H7 (cell line): ENCODE measurements at regions not wholly inside any gene's neighbourhood (a gene's known extent, or its start where the extent isn't known, plus 50 kb on each side); places are given as distances from the start of the nearest gene placed in this dataset.

Experiments
- DNase-seq: peaks from one replicate; pipeline ENCODE4 v3.0.0; 2012
- H3K27me3 ChIP-seq: 2 replicates; pipeline ENCODE4 v1.6.0; 2011; ENCODE audit warnings: mild to moderate bottlenecking, low read length; ENCODE audit not compliant: control insufficient read depth, insufficient read depth
- H3K36me3 ChIP-seq: replicated peaks from 2 replicates; pipeline ENCODE4 v1.5.1; 2011; ENCODE audit warnings: low read length; ENCODE audit not compliant: control insufficient read depth, insufficient read depth
- H3K4me3 ChIP-seq: 2 replicates; pipeline ENCODE4 v1.5.1; 2011; ENCODE audit warnings: low read depth, mild to moderate bottlenecking, control low read depth, low read length, moderate library complexity; ENCODE audit not compliant: insufficient read depth

DNA sequence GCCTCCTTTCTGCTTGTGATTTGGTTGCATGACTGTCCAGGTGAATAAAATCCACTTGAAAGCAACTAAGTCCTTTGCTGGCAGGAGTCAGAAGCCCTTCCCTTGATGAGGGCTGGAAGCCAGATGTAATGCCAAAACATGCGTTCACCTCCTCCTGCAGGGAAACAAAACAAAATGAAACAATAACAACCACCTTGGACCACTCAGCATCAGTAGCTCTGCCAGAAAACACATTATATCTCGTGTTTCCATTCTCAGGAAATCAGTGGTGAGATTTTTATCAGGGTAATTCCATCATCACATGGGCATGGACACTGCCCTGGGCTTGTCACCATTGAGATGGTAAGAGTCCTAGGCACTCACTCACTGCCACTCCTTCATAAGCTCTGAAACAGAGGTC is 350.3 kb upstream of the ACTBL2 start:
- DNase-seq = no peak
- Histone ChIP-seq H3K27me3 (no peaks in the 10 kb centered on the region), H3K36me3 (no peaks in the 10 kb centered on the region), H3K4me3 (no peak overlapping the region)

DNA sequence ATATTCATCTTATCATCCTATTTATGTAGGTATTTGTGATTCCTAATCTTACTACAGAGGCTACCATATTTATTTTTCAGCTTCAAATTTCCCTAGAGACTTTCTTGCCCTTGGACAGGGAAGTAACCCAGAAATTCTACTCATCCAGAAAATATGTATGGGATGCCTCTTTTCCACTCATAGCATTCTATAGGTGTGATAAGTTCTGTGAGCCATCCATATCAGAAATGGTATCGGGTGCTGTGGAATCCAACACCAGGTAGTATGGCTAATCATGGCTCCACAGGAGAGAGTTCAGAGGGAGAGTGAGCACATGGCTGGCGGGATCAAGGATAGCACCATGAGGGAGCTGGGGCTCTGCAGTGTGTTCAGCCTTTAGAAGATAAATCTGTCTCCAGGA is 349.3 kb upstream of the ACTBL2 start:
- Histone ChIP-seq H3K27me3 (no peaks in the 10 kb centered on the region), H3K4me3 (no peak overlapping the region), H3K36me3 (no peaks in the 10 kb centered on the region)
- no peak for DNase-seq

DNA sequence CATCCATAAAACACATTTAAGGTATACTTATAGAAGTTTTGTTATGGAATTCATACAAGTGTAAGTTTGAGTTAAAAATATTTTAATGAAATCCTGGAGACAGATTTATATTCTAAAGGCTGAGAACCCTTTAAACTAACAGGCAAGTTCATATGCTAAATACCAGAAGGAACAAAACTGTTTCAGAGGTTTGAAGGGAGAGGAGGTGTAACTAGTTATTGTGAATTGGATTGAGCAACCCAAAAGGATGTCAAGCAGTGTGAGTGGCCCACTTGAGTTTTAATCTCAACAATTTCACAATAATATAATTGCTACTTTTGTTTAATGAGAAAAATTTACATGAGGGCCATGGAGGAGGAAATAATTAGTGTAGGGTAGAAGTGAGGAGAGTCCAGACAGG is 348.5 kb upstream of the ACTBL2 start:
- H3K27me3 ChIP-seq = no peaks in the 10 kb centered on the region
- DNase-seq = no peak
- H3K4me3 ChIP-seq = no peak overlapping the region
- H3K36me3 ChIP-seq = no peaks in the 10 kb centered on the region

DNA sequence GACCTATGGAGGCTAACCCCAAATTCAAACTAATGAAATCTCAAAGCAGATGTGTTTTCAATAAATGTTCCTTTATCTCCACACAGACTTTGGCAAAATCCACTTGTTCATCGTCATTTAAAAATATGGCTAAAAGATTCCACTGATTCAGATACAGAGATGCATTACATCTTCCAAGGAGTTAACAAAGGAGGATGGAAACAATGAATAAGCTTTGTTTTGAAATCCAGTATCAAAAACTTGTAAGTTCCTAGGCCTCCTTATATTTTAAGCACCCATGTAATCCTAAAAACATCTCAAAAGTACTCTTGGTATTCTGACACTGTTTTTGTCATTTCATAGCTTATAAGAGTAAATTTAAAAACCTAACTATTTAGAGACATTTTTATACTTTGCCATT is 345.6 kb upstream of the ACTBL2 start:
- Histone ChIP-seq H3K27me3 (no peaks in the 10 kb centered on the region), H3K36me3 (no peaks in the 10 kb centered on the region), H3K4me3 (no peak overlapping the region)
- no peak for DNase-seq

DNA sequence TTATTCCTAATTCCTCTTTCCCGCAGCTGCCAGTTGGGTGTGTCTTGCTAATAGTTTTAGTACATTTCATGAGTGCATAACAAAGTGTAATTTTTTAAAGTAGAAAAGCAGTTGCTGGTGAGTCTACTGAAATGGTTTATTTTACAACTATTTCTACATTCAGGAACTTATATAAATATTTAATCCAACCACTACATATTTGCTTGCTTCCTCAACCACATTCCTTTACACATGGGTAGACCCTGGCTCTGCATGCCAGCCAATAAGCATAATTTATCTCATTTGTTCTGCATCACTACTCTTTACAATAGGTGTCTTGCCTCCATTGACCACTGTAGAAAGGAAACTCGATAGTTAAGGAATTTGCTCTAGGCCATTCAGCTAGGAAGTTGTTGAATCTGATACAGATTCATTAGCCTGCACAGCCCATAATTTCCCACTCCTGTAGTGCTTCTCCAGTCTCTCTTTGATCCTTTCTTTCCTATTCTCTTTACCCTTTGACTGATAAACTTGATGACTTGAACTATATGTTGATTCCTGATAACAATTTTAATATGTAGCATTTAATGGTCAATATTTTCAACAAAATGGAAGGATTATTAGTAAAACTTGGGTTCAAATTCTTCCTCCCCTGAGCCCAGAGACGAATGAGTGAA is 342.5 kb upstream of the ACTBL2 start:
- Histone ChIP-seq H3K36me3 (no peaks in the 10 kb centered on the region), H3K4me3 (no peak overlapping the region), H3K27me3 (no peaks in the 10 kb centered on the region)
- no peak for DNase-seq

DNA sequence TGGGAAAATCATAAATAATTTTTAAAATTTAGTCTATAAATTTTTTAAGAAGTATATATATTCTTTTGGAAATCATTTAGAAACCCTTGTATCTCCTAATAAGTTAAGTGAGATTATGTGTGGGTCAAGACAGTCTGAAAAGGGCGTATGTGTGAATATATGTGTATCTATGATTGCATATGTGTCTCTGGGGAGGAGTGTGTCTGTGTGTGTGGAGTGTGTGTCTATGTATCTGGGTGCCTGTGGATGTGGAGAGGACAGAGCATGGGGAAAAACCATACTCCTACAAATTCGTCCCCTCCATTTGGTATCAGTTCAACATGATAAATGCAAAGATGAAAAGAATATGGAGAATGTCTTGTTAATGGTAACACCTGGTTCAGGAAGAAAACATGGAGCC is 342.0 kb upstream of the ACTBL2 start:
- Histone ChIP-seq H3K27me3 (no peaks in the 10 kb centered on the region), H3K36me3 (no peaks in the 10 kb centered on the region), H3K4me3 (no peak overlapping the region)
- DNase-seq = no peak

DNA sequence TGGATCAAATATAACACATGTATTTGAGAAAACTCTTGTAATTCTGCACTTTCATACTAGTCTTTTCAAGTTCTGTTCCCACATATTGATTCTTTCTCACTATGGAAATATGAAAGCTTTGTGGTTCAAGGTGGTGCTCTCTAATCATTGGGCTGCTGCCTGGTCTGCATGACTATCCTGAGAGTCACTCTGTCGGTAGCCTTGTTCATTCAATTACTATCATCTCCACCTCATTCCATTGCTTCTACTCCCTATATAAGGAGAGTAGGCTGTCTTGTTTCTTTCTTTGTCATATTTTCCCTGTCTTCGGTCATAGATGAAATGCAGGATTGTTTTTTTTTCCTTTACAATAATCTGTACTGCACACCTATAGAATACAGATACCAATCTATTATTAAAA is 341.4 kb upstream of the ACTBL2 start:
- H3K27me3 ChIP-seq = no peaks in the 10 kb centered on the region
- H3K36me3 ChIP-seq = no peaks in the 10 kb centered on the region
- H3K4me3 ChIP-seq = no peak overlapping the region
- no peak for DNase-seq

DNA sequence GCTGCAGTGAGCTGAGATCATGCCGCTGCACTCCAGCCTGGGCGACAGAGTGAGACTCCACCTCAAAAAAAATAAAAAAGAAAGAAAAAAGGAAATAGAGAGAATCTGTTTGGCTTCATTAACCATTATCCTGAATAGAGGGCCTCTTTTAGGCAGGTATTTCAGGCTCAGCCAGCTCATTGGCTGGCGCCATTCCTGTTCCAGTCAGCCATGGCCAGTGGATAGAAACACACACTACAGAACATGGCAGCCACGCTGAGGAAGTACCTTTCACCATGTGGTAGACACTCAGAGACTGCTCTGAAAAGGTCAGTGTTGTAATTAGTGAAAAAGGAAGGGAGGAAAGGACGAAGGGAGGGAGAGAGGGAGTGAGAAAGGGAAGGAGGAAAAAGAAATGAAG is 340.0 kb upstream of the ACTBL2 start:
- Histone ChIP-seq H3K36me3 (no peaks in the 10 kb centered on the region), H3K4me3 (no peak overlapping the region), H3K27me3 (no peaks in the 10 kb centered on the region)
- no peak for DNase-seq

DNA sequence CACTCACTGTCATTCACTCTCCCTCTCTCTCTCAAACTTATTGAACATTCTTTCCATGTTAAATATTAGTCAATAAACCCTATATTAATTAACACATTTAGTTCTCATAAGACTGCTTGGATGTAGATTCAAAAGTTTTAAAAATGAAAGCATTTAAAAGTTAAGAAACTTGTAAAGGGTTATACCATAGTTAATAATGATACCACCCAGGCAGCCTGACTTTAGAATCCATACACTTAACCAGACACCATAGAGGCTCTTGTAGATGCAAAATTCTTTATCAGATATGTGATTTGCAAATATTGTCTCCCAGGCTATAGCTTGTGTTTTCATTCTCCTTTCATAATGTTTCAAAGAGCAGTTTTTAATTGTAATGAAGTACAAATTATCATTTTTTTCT is 335.8 kb upstream of the ACTBL2 start:
- H3K4me3 ChIP-seq = no peak overlapping the region
- H3K27me3 ChIP-seq = no peaks in the 10 kb centered on the region
- DNase-seq = no peak
- H3K36me3 ChIP-seq = no peaks in the 10 kb centered on the region

DNA sequence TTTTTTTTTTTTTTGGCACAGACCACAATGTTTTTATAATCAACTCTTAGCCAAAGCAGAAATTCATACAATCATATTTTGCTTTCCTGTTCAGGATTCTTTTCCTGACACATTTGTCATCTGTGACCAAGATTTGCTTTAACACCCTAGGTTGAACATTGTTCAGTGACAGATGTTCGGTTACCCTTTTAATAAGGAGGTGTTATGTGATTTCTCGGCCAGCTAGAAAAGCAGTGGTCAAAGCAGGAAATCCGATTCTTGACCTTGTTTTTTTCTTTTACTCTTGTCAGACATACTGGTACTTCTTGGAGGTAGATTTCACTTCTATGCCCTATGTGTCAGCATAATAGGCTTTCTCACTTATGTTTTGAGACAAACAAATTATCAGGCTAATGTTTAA is 335.3 kb upstream of the ACTBL2 start:
- no peak for DNase-seq

DNA sequence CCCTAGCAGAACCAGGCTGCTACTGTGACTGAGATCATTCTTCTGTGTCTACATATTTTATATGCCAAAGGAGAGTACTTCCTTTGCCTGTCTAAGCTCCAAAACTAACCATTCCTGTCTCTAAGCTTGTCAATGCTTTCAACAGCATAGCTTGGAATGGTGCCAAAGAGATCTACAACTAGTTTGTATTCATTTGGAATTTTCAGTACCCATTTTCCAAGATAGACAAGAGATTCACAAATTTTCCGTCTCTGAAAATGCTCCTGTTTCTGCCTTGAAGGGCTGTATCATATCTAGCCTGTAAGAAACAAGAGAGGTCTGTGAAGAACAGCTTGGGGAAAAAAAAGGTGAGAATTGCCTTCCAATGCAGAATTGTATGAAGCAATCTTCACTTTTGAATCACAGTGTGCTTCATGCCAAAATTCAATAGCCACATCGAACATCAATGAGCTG is 334.4 kb upstream of the ACTBL2 start:
- DNase-seq = no peak
- H3K27me3 ChIP-seq = no peaks in the 10 kb centered on the region
- H3K36me3 ChIP-seq = no peaks in the 10 kb centered on the region
- H3K4me3 ChIP-seq = no peak overlapping the region

More for the DNA sequence above, 335.3 kb upstream of the ACTBL2 start:
- Histone ChIP-seq H3K4me3 (no peak overlapping the region), H3K27me3 (no peaks in the 10 kb centered on the region), H3K36me3 (no peaks in the 10 kb centered on the region)

DNA sequence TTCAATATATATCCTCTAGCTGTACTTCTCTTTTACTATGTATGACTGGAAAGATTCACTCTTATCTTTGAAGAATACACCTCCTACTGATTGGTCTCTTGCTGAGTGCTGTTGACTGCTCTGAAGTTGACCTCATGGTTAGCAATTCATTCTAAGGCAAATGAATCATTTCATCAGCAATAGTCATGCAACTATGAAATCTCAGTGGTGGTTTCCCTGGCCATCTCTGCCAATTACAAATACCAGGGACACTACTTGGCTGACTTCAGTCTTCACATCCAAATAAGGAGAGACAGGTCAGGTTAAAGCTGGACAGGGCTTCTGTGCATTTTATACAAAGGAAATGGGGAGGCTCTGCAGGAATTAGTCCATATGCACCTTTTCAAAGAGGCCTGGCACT is 333.5 kb upstream of the ACTBL2 start:
- no peaks in the 10 kb centered on the region for H3K27me3 ChIP-seq
- no peaks in the 10 kb centered on the region for H3K36me3 ChIP-seq
- DNase-seq = peak; percentile 6
- no peak overlapping the region for H3K4me3 ChIP-seq

DNA sequence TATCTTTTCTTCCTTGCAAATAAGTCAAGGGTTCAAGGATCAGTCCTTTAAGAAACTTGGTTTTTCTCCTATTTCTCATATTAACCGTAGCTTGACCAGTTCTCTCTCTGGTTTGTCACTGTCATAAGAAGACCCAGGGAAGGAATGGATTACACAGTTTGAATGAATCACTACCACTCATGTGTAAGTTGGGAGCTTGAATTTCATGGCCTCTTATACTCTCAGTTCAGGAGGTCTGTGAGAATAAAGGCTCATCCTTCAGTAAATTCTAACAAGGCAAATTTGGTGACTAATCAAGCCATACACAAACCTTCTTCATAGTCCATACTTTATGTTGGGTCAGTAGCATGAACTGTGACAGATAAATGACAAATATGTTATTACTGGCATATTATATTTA is 323.1 kb upstream of the ACTBL2 start:
- no peaks in the 10 kb centered on the region for H3K27me3 ChIP-seq
- H3K36me3 ChIP-seq = no peaks in the 10 kb centered on the region
- no peak for DNase-seq
- no peak overlapping the region for H3K4me3 ChIP-seq

DNA sequence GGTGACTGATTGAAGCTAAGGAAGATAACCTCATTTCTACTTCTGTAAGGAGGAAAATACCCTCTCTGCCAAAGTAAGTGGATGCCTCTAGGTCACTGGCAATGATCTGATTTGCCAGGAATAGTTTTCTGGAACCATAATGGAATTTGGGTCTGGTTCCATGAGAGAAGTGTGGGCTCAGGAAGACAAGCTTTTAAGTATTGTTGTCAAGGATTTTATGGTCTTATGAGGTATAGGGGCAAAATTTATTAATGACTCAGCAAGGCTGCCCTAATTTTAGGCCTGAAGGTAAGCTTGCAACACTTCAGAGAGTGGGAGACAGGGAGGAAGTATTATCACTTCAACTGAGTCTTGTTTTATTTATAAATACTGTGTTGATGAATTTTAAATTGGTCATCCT is 322.6 kb upstream of the ACTBL2 start:
- H3K36me3 ChIP-seq = no peaks in the 10 kb centered on the region
- H3K4me3 ChIP-seq = no peak overlapping the region
- no peaks in the 10 kb centered on the region for H3K27me3 ChIP-seq
- no peak for DNase-seq

DNA sequence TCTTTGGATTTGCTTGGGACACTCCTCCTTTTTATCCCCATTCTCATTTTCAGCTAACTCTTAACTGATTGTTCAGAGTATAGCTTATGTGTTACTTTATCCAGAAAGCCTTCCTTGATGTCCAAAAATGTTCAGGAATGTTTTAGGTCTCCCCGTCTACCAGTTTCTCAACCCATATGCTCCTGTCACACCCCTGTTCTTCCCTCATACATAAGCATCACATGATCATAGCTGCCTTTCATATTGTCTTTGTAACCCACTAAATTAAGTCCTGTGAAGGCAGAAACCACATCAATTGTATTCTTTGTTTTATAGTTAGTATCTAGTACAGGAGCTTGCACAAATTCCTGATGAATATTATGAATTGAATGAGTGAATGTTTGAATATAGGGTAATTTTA is 321.9 kb upstream of the ACTBL2 start:
- Histone ChIP-seq H3K36me3 (no peaks in the 10 kb centered on the region), H3K27me3 (no peaks in the 10 kb centered on the region), H3K4me3 (no peak overlapping the region)
- no peak for DNase-seq

DNA sequence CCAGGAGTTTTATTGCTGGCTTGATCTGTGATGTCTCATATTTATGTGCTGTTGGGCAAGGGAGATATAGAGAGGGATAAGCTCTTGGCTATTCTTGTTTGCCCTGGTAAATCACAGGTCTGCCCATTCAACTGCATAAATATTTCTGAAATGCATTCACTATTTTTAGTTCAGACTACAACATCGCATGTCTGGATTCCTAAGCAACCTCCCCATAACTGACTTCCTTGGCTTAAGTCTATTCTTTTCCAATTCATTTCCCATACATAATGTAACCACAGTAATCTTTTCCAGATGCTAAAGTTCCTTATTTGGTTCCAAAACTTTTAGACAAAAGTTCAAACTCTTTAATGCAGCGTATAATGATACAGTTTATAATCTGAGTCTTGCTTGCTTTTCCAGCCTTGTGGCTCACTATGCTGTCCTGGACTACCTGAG is 321.4 kb upstream of the ACTBL2 start:
- no peak overlapping the region for H3K4me3 ChIP-seq
- no peak for DNase-seq
- H3K27me3 ChIP-seq = no peaks in the 10 kb centered on the region

More for the DNA sequence above, 321.4 kb upstream of the ACTBL2 start:
- no peaks in the 10 kb centered on the region for H3K36me3 ChIP-seq
